HG03469 (cell line): ENCODE measurements at regions not wholly inside any gene's neighbourhood (a gene's known extent, or its start where the extent isn't known, plus 50 kb on each side); places are given as distances from the start of the nearest gene placed in this dataset.
A peak's percentile ranks its signal among the peaks of the same experiment; 100 is the strongest.
"Not testable (repeated sequence)": the region's sequence is repeated elsewhere in the genome, so short reads cannot be mapped to it uniquely, and the experiment has no call there.

ENCODE experiments used
- ATAC-seq: cut with Tn5 transposase; IDR thresholded peaks from one replicate; pipeline ENCODE4 v1.9.1; 2021; ENCODE audit warnings: mild to moderate bottlenecking, moderate library complexity, moderate number of reproducible peaks; ENCODE audit not compliant: unreplicated experiment

DNA sequence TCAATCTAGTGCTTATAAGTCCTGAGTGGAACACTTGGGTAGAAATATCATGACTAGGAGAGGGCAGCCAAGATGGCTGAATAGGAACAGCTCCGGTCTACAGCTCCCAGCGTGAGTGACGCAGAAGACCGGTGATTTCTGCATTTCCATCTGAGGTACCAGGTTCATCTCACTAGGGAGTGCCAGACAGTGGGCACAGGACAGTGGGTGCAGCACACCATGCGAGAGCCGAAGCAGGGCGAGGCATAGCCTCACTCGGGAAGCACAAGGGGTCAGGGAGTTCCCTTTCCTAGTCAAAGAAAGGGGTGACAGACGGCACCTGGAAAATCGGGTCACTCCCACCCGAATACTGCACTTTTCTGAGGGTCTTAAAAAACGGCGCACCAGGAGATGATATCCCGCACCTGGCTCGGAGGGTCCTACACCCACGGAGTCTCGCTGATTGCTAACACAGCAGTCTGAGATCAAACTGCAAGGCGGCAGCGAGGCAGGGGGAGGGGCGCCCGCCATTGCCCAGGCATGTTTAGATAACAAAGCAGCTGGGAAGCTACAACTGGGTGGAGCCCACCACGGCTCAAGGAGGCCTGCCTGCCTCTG lies 302.8 kb downstream of the TFAP2B start:
- ATAC-seq, result not testable (repeated sequence)

DNA sequence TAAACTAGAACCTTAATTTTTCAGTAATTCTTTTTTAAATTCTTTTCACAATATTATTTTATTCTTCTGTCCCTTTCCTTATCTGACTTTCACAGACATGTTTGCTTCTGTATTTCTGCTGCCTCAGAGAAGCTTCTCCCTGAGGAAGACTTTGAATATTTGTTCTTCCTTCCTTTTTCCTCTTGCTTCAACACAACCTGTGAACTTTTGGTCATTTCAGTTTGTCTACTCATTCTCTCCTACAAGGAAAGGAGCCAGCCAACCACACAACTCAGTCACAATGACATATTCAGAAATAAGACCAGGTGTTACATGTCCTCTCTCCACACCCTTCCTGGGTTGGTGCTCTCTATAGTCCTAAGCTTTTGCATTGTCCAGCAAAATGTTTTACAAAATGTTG lies 310.4 kb downstream of the TFAP2B start:
- ATAC-seq, result no peak

DNA sequence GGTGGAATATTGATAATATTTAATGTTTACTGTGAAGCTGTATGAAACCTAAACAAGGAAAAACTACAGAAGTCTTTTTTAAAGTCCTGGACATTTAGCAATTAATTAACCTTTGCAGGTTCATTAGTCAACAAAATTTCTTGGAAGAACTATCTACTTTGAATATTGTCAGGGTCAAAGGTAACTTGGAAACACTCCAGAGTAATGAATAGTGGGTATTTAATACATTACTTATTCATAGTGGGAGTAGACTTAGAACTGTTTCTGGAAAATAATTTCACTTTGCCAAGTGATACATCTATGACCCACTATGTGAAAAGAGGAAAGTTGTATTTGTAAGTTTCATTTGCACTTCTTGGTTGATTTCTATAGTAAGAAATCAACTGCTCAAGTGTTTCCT lies 319.1 kb downstream of the TFAP2B start:
- ATAC-seq, result no peak

DNA sequence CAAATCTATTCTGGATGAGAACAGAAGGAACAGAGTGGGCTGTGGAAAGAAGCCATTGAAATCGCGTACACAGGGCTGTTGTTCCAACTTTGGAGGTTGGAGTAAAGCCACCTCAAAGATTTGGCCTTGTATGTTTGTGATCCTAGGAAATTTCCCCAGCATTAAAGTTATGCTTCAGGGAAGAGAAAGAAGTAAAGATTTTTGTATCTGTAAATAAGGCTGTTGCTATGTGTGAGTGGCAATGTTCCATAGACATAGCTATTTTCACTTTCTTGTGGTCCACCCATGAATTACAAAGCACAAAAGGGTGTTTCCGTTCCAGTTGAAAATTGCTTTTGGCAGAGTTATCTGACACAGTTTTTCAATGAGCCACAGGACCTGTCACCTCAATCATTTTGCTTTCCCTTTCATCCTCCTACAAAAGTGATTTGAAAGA lies 321.3 kb downstream of the TFAP2B start:
- ATAC-seq, result no peak

DNA sequence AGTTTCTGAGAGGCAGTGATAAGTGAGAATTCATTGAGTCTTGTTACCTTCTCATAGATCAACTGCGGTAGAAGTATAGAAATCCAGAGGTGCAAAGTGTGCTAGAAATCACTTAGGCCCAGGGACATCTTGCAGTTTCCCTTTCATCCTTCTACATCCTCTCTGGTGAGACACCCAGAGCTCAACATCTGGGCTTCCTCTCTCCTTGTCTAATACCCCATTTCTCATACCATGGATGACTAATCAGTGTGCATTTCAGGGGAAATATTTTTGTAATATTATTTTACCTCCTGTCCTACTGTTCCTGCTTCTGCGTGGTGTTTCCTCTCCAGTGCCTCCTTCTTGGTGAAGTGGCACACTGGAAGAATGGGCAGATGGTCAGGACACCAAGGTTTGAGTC lies 322.4 kb downstream of the TFAP2B start:
- no peak for ATAC-seq

DNA sequence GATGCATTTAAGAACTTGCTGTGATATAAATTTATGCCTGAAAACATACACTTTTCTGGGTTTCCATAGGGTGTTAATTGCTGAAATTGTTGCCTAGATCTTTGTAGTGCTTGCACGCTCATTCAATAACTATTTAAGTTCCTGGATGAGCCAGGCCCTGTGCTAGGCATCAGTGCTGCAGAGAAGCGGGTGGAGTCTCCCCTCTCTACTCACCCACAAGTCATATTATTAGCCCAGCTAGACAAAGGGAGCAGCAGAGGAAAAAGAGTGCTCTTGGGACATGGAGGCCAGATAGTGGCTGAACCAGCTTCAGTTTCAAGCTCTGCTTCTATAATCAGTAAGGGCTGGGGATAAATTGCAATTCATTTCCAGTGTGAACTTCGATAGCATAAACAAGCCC lies 329.1 kb downstream of the TFAP2B start:
- no peak for ATAC-seq

DNA sequence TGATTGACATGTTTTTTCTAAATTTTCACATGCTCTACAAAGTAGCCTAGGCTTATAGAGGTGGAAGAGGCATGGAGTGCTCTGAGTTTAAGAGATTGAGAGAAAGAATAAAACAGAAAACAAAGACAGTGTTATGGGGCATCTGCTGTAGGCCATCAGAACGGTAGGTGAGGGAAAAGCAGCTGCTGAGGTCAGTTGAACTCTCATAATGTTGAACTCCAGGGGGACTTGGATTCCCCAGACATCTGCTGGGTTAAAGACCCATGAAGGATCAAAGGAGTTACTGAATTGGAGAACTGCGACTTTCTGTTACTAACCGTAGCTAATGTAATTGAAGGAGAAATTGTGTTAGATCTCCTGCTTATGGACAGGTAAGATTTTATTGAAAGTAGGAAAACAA lies 333.9 kb downstream of the TFAP2B start:
- no peak for ATAC-seq

DNA sequence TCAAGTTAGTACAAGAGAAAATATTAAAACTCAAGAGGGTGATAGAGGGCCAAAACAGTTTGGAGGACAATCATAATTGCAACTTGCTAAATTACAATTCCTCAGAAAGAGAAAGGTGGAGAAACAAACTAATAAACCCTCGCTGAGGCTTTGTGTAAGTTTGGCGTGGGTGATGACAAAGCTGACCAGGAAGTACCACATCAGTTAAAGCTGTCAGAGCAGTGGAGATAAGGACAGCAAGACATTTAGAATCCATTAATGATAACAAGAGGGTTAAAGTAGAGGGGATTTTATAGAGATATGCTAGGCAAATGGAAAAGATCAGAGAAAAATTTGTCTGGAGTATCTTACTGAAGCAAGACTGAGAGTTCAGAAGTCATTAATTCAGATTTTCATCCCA lies 334.4 kb downstream of the TFAP2B start:
- no peak for ATAC-seq

DNA sequence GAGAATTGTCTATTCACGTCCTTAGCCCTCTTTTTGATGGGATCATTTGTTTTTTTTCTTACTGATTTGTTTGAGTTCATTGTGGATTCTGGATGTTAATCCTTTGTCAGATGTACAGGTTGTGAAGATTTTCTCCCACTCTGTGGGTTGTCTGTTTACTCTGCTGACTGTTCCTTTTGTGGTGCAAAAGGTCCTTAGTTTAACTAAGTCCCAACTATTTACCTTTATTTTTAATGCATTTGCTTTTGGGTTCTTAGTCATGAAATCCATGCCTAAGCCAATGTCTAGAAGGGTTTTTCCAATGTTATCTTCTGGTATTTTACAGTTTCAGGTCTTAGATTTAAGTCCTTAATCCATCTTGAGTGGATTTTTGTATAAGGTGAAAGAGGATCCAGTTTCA lies 336.3 kb downstream of the TFAP2B start:
- not testable (repeated sequence) for ATAC-seq

DNA sequence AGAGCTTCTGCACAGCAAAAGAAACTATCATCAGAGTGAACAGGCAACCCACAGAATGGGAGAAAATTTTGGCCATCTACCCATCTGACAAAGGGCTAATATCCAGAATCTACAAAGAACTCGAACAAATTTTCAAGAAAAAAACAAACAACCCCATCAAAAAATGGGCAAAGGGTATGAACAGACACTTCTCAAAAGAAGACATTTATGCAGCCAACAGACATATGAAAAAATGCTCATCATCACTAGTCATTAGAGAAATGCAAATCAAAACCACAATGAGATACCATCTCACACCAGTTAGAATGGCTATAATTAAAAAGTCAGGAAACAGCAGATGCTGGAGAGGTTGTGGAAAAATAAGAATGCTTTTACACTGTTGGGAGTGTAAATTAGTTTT lies 340.6 kb downstream of the TFAP2B start:
- ATAC-seq, result not testable (repeated sequence)

DNA sequence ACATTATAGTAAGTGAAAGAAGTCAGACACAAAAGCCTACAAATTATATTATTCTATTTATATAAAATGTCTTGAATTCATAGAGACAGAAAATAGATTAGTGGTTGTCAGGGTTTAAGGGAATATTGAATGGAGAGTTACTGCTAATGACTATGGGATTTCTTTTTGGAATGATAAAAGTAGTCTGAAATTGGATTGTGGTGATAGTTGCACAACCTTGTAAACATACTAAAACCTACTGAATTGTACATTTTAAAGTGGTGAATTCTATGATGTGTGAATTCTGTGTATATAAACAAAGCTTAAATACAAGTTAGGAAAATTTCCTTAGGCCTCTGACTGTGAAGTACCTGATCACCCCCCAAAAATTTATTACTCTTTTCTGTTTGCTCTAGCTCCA lies 343.1 kb downstream of the TFAP2B start:
- ATAC-seq, result no peak

DNA sequence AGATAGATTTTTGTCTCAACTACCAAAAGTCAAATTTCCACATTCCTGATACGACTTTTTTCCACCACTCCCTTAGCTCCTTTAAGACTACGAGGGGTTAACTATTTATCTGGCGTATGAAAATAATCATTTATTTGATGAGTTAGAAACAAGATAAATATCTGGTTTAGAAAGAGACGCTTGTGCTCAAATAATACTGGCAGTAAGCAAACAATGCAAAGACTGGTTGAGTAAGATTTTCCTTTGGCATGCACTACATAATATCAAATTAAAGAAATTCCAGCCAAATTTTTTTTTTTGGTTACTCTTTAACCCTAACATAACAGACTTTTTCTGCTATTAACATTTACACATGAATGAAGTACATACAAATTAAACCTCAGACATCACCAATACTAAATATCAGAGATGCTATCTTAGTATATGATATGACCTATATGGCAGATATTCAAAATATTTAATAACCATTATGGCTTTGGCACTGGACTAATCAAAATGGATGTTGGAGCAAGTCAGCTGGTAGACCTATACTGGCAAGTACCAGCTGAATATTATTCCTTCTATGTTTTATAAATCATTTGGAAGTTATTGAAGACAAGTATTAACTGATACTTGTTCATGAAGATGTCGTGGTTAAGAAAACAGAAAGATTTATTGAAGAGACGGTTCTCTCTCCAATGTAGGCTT lies 345.3 kb downstream of the TFAP2B start:
- ATAC-seq, result no peak

DNA sequence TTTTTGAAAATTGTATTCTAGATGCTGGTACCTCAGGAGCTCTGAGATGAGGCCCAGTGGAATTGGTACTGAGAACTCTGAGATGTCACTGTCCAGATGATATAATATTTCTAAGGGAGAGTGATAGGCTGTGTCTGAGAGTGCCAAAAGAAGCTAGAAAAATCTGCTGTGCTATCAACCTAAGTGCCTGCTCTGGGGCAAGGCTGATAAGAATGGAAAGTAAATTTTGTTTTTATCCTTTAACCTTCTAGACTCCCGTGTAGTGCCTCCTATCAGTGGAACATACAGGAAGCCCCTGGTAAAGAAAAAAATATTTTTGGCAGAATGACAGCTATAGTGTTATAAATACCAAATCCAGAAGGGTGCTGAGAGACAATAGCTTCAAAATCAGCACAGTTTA lies 348.2 kb downstream of the TFAP2B start:
- ATAC-seq, result no peak

DNA sequence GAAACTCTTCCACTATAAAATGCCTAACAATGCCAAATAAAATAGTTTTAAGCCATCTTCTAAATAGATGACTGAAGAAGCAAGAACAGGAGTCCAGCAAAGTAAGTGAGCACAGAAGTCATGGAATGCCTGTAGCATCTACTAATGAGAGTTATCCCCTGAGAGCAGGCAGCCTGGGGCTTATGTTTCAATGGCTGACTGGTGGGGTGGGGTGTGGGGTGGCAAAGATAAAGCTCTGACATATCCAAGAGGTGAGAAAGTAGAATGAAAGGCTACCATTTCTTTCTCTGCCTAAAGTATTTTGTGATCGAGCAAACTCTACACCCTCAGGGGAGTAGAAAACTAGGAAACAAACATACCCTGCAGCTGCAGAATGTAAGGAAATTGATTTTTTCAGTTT lies 348.8 kb downstream of the TFAP2B start:
- no peak for ATAC-seq

DNA sequence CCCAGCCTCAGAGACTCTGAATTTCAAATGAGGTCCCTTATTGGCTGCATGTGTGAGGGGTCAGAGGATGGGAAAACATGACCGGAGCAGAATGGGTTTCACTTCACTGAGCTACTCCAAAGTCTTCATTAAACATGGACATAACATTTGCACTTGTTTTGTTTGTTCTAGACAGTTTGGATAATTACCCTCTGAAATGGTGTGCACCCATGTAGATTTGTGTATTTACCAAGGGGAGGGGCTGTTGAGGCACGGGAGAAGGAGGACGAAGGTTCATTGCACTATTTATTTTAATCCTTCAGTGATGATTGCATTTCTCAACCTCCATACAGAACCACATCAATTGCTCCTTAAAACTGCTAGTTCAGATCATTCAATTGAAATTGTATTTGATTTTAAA lies 364.2 kb downstream of the TFAP2B start:
- ATAC-seq, result no peak

DNA sequence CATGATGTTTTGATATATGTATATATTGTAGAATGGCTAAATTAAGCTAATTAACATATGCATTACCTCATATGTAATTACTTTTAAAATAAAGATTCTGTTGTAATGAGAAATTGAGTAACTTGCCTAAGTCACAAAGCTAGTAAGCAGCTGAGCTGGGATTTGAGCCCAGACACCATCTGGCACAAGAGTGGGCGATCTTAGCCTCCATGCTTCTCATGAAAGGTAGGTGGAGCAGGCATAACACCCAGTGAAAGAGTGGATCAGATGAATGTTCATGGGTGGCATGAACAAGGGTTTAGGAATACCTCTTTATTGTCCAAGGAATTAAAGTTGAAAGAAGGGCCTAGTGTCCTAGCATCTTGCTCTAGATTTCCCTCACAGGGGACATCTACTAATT lies 365.4 kb downstream of the TFAP2B start:
- no peak for ATAC-seq

DNA sequence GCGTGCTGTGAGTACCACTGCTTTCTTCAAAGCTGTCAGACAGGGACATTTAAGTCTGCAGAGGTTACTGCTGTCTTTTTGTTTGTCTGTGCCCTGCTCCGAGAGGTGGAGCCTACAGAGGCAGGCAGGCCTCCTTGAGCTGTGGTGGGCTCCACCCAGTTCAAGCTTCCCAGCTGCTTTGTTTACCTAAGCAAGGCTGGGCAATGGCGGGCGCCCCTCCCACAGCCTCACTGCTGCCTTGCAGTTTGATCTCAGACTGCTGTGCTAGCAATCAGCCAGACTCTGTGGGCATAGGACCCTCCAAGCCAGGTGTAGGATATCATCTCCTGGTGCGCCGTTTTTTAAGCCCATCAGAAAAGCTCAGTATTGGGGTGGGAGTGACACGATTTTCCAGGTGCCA lies 374.5 kb downstream of the TFAP2B start:
- not testable (repeated sequence) for ATAC-seq

DNA sequence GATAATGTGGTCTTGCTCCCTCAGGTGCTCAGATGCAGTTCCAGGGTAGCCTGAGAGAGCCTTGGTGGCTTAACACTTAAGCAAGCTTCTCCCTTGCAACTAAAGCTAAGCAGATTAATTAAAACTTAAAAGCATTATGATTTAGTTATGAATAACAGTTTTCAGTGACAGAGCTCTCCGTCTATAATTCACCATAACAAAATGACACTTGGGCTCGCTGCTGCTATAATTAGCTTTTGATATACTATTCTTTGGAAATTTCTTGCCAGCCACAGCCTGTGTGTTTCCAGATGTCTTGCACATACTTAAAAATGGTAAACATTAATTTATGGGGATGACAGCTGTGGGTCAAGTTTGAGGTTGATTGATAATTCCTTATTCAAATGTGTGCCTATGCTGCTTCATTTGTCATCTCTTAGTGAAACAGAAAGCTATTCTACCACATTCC lies 380.5 kb downstream of the TFAP2B start:
- ATAC-seq, result peak; percentile 32

DNA sequence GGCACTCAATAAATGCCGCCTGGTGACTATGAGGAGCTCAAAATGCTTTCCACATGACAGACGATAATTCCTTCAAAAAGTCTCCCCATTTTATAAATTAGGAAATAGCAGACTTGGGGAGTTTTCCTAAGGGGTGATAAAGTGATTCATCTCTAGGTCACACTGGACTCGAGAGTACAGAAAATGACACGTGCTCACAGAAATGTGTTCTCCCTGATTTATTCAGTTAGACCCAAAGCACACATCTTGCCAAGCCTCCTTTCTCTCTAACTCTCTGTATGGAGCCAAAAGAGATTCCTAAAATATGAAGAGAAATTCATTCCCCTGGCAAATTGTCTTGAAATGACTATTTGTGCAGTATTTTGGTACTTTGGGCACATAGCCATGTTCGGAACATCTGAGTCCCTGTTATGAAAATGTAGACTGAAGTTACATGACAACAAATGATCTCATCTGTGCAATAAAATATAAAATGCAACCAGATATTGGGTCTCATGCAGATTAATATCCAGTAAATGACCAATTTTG lies 381.1 kb downstream of the TFAP2B start:
- ATAC-seq, result no peak

DNA sequence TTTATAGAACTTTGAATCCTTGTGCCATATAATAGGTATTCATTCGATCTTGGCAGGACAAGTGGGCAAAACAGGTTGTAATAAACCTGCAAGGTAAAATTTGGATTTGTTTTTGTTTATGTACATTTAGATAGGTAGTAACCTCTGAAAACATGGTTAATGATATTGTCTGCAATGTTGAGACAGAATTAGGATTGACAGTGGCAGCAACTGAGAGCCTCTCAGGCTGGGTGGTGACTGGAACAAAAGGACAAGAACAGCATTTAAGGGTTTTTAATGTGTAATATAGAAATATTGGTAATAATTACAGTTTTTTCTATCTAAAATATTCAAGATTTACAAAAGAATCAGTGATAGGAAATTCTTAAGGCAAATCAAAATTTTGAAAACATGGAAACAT lies 382.0 kb downstream of the TFAP2B start:
- no peak for ATAC-seq

DNA sequence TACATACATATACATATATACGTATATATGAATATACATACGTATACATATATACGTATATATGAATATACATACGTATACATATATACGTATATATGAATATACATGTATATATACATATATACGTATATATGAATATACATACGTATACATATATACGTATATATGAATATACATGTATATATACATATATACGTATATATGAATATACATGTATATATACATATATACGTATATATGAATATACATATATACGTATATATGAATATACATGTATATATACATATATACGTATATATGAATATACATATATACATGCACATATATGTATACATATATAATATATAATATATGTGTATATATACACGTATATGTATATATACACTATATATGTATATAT lies 384.0 kb downstream of the TFAP2B start:
- ATAC-seq, result not testable (repeated sequence)

DNA sequence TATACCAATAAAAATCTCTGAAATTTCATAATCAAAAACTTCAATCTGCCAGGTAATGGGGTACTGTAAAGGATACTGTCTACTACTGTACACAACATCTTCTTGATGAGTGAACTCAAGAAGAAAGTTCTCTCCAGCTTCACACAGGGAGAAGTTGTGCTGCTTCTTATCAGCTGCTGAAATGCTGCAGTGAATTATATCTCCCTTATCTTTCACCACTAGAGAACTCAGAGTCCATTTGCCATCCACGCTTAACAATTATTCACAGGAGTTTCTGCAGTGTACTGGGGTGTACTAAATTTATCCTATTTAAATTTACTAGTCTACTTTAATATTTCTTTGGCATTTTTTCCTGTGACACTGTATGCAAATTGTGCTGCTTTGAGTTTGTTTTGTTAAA lies 384.8 kb downstream of the TFAP2B start:
- no peak for ATAC-seq

DNA sequence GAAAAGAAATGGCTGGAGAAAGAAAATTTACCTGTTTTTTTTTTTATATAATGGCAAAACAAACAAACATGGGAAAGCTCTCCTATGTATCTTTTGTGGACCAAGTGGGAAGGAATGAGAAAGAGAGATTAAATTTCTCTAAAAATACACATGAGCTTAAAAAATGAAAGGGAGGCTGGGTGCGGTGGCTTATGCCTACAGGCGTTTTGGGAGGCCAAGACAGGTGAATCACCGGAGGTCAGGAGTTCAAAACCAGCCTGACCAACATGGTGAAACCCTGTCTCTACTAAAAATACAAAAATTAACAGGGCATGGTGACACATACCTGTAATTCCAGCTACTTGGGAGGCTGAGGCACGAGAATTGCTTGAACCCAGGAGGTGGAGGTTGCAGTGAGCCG lies 388.0 kb downstream of the TFAP2B start:
- not testable (repeated sequence) for ATAC-seq
